ENCODE measurements at regions not wholly inside any gene's neighbourhood (a gene's known extent, or its start where the extent isn't known, plus 50 kb on each side); places are given as distances from the start of the nearest gene placed in this dataset.

- TF ChIP-seq EZH2 (IDR thresholded peaks at IDR 0.05; ENCODE audit: insufficient read depth, poor library complexity, severe bottlenecking) = no peak
- TF ChIP-seq EZH2phosphoT487 (IDR thresholded peaks at IDR 0.05; ENCODE audit: insufficient read depth, low read depth) = no peak
Observed at GRCh38 chr5:51072937-51073336, 310.3 kb upstream of the ISL1 start.
